ENCODE measurements at regions not wholly inside any gene's neighbourhood (a gene's known extent, or its start where the extent isn't known, plus 50 kb on each side); places are given as distances from the start of the nearest gene placed in this dataset.

DNA sequence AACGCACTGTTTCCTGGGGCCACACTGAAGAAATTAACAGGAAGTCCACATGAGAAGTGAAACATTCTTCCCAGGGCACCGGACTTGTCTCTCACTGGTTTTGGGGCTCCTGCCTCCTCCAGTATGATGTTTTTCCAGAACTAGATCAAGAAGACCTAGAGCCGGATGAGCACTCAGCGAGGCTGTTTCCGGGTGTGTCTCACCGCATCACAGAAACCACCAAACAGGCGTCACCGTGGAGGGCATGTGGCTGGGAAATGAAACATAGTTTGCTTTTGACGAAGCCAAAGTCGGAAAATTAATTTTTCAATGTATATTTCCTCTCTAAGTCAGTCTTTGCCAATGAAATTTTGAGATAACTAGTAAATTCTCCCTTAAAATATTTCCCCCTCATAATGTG lies 314.0 kb upstream of the SALL3 start:
- DNase-seq (ENCODE audit: low read depth), result no peak
- TF ChIP-seq, protein P1, sequence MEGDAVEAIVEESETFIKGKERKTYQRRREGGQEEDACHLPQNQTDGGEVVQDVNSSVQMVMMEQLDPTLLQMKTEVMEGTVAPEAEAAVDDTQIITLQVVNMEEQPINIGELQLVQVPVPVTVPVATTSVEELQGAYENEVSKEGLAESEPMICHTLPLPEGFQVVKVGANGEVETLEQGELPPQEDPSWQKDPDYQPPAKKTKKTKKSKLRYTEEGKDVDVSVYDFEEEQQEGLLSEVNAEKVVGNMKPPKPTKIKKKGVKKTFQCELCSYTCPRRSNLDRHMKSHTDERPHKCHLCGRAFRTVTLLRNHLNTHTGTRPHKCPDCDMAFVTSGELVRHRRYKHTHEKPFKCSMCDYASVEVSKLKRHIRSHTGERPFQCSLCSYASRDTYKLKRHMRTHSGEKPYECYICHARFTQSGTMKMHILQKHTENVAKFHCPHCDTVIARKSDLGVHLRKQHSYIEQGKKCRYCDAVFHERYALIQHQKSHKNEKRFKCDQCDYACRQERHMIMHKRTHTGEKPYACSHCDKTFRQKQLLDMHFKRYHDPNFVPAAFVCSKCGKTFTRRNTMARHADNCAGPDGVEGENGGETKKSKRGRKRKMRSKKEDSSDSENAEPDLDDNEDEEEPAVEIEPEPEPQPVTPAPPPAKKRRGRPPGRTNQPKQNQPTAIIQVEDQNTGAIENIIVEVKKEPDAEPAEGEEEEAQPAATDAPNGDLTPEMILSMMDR (conservative IDR thresholded peaks at IDR 0.05; ENCODE audit: low read depth, low read length), result no peak
- H3K4me3 ChIP-seq (ENCODE audit: low read depth, low read length), result no peak overlapping the region

DNA sequence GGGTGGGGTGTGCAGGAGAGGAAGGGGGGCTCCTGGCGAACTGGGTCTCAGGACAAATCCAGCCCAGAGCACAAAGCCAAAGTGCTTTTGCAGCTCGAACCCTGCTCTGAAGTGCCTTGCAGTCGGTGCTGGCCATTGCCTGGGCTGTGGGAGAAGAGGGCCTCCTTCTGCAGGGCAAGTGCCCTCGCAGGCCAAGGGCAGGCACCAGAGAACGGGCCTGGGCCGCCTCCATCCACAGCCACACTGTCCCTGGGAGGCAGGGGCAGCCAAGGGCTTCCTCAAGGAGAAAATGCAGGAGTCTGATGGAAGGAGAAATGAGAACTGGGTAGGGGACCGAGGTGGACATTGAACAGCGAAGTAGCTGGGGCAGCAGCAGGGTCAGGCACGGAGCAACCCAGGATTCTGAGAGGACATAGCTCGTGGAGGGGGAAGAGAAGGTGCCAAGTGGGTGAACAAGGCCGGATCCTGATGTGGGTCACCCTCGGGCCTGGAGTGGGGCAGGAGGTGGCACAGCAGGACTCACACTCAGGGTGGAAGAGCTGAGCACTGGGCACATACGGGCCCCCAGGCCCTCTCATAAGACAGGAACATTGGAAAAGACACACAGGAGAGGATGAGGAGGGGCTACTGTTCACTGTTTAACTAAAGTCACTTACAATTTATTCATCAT lies 312.8 kb upstream of the SALL3 start:
- TF ChIP-seq, protein P1 (conservative IDR thresholded peaks at IDR 0.05; ENCODE audit: low read depth, low read length), result no peak
- DNase-seq (ENCODE audit: low read depth), result no peak
- no peak overlapping the region for H3K4me3 ChIP-seq (ENCODE audit: low read depth, low read length)

DNA sequence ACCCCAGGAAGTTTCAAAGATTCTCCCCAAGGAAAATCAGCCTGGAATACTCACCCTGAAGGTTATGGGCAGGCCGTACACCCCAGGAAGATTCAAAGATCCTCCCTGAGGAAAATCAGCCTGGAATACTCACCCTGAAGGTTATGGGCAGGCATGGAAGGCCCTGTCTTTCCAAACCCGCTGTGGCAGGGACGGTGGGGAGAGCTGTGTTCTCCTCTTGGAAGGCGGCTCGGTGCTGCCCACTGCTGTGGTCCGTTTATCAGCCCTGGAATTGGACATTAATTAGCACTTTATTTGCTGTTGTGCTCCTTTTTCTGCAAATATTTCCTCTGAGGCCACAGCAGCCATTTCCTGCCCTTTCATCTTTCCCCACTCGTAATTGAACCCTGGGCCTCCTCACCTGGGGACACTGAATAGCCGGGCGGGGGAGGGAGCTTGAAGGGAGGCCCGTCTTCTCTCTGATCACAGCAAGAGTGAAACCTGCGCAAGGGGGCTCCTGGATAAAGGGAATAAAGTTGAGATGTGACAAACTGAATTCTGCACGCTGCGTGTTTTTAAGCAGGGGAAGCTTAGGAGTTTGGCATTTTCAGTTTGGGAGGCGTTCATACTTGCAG lies 308.7 kb upstream of the SALL3 start:
- H3K4me3 ChIP-seq (ENCODE audit: low read depth, low read length), result no peak overlapping the region
- DNase-seq (ENCODE audit: low read depth), result no peak
- TF ChIP-seq, protein P1 (conservative IDR thresholded peaks at IDR 0.05; ENCODE audit: low read depth, low read length), result no peak

DNA sequence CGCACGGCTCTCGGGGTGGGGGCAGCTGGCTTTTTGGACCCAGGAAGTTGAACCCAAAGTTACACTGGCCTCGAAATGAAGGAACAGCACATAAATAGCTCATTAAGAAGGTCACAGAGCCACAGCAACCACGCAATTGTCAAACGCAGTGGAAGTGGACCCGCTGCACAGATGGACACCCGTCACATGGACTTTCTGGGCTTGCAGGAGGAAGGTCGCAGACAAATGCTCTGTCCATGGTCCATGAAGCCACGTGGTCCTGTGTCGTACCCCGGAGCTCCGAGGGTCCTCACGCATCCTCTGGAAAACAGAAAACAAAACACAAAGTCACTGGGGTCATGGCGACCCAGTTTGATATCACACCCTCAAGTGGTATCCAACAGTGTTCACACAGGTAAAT lies 308.1 kb upstream of the SALL3 start:
- TF ChIP-seq, protein P1 (conservative IDR thresholded peaks at IDR 0.05; ENCODE audit: low read depth, low read length), result no peak
- no peak overlapping the region for H3K4me3 ChIP-seq (ENCODE audit: low read depth, low read length)
- no peak for DNase-seq (ENCODE audit: low read depth)

DNA sequence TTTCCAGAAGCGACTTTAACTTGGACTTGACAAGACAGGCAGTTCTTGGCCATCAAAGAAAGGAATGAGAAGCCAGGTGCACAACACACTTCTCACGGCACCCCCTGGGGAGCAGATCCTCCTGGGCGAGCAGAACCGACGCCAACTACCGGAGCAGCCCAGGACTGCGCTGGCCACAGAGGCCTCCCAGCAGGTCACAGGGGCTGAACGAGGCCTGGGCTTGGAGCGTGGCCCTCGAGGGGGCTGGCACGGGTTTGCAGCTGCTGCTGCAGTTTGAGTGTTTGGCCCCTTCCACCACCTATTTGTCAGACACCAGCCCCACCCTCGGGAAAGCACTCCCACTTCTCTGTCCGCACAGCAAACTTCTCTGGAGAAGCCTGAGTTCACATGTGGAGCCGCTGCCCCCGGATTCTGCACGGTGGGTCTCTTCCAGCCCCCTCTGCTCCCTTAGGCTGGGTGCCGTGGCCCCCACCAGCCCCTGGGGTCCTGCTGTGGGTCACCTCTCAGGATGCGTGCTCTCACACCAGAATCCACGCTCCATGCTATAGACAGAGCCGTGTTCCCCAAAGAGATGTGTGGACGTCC lies 306.7 kb upstream of the SALL3 start:
- TF ChIP-seq, protein P1 (conservative IDR thresholded peaks at IDR 0.05; ENCODE audit: low read depth, low read length), result no peak
- no peak overlapping the region for H3K4me3 ChIP-seq (ENCODE audit: low read depth, low read length)
- no peak for DNase-seq (ENCODE audit: low read depth)

DNA sequence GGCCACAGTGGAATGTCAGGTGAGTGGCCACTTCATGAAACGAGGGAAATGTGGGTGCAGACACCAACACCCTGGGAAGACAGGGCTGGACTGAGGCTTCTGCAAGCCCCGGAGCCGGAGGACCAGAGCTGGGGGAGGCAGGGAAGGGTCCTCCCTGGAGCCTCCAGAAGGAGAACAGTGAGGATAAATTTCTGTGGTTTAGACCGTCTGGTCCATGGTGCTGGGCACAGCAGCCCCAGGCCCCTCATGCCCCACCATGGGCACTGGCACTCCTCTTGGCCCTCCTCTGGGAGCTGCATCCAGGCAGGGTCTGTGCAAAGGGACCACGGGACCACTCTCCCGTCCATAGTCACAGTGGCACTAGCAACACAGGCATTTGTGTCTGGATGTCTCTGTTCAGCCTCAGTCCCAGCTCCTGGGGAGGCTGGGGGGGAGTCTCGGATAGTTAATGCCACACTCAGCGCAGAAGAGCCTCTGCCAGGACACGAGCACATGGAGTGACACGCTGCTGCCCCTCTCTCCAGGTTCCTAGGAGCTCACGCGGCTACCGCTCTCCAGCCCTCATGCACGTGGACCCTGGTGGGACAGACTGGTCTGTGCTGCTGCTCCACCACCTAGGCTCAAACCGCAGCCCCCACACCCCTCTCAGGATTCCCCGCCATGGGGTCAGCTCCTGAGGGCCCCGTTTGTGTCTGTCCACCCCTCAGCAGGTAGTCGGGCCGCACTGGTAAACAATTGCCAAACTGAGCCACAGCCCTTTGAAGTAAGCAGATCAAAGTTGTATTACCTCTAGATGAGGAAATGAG lies 305.9 kb upstream of the SALL3 start:
- H3K4me3 ChIP-seq (ENCODE audit: low read depth, low read length), result no peak overlapping the region
- TF ChIP-seq, protein P1 (conservative IDR thresholded peaks at IDR 0.05; ENCODE audit: low read depth, low read length), result no peak
- DNase-seq (ENCODE audit: low read depth), result no peak
